MCF 10A (cell line): ENCODE measurements at regions not wholly inside any gene's neighbourhood (a gene's known extent, or its start where the extent isn't known, plus 50 kb on each side); places are given as distances from the start of the nearest gene placed in this dataset.

Experiments used
- BruUV-seq: library from RNA; stranded (reverse); fragments of 400-500 nt; replicated peaks from 2 replicates; lab custom pipeline; 2021; lab: Mats Ljungman, UMichigan
- CTCF ChIA-PET: fragments of 300-600 bp; sonication (Branson Sonifier 250); formaldehyde crosslinking; extraction: SDS; loops from one replicate; lab custom pipeline; 2021; ENCODE audit warnings: antibody characterized with exemption, inconsistent platforms; lab: Yijun Ruan, JAX
- POLR2A ChIA-PET: fragments of 300-600, 350-650 bp; sonication (Branson Sonifier 250); formaldehyde crosslinking; extraction: SDS; loops from one replicate; lab custom pipeline; 2020; ENCODE audit warnings: antibody characterized with exemption, inconsistent platforms; lab: Yijun Ruan, JAX
- DNase-seq: peaks from one replicate; pipeline ENCODE4 v3.0.0-alpha.2; 2018; ENCODE audit not compliant: unreplicated experiment
- H3K27ac Mint-ChIP-seq: one replicate; pipeline ENCODE4 v1.8.0; 2022; ENCODE audit warnings: mild to moderate bottlenecking, low read depth, mixed read lengths; ENCODE audit not compliant: unreplicated experiment
- H3K27me3 Mint-ChIP-seq: one replicate; pipeline ENCODE4 v1.8.0; 2022; ENCODE audit warnings: mixed read lengths; ENCODE audit not compliant: insufficient read depth, unreplicated experiment
- H3K36me3 Mint-ChIP-seq: one replicate; pipeline ENCODE4 v1.8.0; 2022; ENCODE audit warnings: mild to moderate bottlenecking, moderate library complexity, mixed read lengths; ENCODE audit not compliant: insufficient read depth, unreplicated experiment
- H3K4me1 Mint-ChIP-seq: one replicate; pipeline ENCODE4 v1.8.0; 2022; ENCODE audit warnings: mixed read lengths; ENCODE audit not compliant: insufficient read depth, unreplicated experiment
- H3K4me3 Mint-ChIP-seq: one replicate; pipeline ENCODE4 v1.8.0; 2022; ENCODE audit warnings: mild to moderate bottlenecking, moderate library complexity, mixed read lengths; ENCODE audit not compliant: unreplicated experiment
- H3K9me3 Mint-ChIP-seq: one replicate; pipeline ENCODE4 v1.8.0; 2022; ENCODE audit warnings: mixed read lengths; ENCODE audit not compliant: unreplicated experiment
- intact Hi-C: fragments of 100-400 bp; cut with micrococcal nuclease; formaldehyde crosslinking; loops from 2 replicates; pipeline ENCODE4 v1.14.1; 2022
- TF ChIP-seq, protein P1 (sequence below): fragments of 200-600 bp; IDR thresholded peaks from one replicate; pipeline ENCODE4 v1.8.0; 2022; ENCODE audit warnings: antibody characterized with exemption, mild to moderate bottlenecking; ENCODE audit not compliant: unreplicated experiment

DNA sequence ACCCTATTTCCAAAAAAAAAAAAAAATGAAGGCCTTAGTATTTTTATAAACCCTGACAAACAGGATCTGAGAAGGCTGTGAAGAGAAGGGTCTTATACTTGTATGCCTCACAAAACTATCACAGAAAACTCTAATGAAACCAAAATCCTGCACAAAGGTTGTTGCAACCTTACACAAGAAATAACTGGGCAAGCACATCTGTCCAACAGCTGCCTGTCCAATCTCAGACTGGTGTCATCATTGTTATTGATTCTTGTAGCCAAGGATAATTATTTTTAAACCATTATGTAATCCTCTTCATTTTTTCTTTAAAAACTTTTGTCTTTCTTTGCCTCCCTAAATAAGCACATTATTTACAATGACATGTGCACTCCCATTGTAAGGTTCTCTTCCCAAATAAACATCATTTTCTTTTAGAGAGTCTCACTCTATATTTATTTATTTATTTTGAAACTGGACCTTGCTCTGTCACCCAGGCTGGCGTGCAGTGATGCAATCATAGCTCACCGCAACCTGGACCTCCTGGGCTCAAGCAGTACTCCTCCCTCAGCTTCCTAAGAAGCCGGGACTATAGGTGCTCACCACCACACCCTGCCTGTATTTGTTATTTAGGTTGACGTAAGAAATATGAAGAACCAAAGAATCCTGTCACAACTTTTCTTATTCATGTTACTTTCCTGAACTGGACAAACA is 697.1 kb downstream of the DOK5 start:
- H3K9me3 Mint-ChIP-seq: peaks cover 13% of the 10 kb centered on the region
- no TSS peak for BruUV-seq
- CTCF ChIA-PET: no interaction called here
- no peaks in the 10 kb centered on the region for H3K27me3 Mint-ChIP-seq
- DNase-seq: no peak
- H3K27ac Mint-ChIP-seq: no peak overlapping the region
- intact Hi-C loops: no loop called here
- no peak overlapping the region for H3K4me3 Mint-ChIP-seq
- no peaks in the 10 kb centered on the region for H3K4me1 Mint-ChIP-seq
- TF ChIP-seq, protein P1, sequence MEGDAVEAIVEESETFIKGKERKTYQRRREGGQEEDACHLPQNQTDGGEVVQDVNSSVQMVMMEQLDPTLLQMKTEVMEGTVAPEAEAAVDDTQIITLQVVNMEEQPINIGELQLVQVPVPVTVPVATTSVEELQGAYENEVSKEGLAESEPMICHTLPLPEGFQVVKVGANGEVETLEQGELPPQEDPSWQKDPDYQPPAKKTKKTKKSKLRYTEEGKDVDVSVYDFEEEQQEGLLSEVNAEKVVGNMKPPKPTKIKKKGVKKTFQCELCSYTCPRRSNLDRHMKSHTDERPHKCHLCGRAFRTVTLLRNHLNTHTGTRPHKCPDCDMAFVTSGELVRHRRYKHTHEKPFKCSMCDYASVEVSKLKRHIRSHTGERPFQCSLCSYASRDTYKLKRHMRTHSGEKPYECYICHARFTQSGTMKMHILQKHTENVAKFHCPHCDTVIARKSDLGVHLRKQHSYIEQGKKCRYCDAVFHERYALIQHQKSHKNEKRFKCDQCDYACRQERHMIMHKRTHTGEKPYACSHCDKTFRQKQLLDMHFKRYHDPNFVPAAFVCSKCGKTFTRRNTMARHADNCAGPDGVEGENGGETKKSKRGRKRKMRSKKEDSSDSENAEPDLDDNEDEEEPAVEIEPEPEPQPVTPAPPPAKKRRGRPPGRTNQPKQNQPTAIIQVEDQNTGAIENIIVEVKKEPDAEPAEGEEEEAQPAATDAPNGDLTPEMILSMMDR: no peak
- POLR2A ChIA-PET: no interaction called here
- no peaks in the 10 kb centered on the region for H3K36me3 Mint-ChIP-seq

DNA sequence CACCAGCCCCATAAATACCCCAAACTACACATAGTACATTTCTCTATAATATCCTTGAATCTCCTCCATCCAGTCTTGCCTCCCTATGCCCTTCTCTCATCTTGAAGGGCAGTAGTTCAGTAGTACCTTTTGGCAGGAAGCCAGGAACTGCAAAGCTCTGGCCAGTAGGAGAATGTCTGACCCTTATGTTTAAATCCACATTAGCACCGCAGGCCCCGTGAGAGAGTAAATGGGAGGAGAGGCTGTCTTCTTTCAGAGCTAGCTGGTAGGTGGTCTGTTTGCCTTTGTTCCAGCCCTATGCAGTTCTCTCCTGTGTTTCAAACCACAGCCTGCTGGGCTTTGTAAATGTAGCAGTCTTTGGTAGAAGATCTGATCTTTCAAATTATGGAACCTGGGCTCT is 690.7 kb downstream of the DOK5 start:
- DNase-seq: no peak
- ChIA-PET POLR2A (no interaction called here), CTCF (interaction anchor here (0.6 kb wide), 1 partner anchor 97 kb away, joined by 3 read pairs; no protein-coding TSS in a partner anchor)
- H3K4me3 Mint-ChIP-seq: no peak overlapping the region
- no TSS peak for BruUV-seq
- H3K36me3 Mint-ChIP-seq: no peaks in the 10 kb centered on the region
- intact Hi-C loops: no loop called here
- H3K4me1 Mint-ChIP-seq: no peaks in the 10 kb centered on the region
- TF ChIP-seq, protein P1: no peak
- H3K9me3 Mint-ChIP-seq: peaks cover 5% of the 10 kb centered on the region
- H3K27ac Mint-ChIP-seq: no peak overlapping the region
- H3K27me3 Mint-ChIP-seq: no peaks in the 10 kb centered on the region

DNA sequence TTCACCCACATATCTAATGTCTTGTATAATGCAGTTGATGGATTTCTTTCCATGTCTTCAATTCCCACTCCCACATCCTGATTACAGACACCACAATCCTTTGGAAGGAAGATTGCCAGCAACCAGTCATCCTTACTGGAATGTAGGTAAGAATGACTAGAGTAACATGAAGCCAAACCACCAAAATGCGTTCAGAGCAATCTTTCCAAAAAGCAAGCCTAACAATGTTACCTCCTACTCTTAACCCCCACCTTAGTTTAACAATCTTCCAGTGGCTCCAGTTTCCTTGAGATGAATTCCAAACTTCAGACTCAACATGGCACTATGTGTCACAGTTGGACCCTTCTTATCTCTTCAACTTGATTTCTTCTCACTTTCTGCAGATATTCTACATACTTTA is 685.6 kb downstream of the DOK5 start:
- BruUV-seq: no TSS peak
- no peaks in the 10 kb centered on the region for H3K36me3 Mint-ChIP-seq
- CTCF ChIA-PET: interaction anchor here (0.6 kb wide), 1 partner anchor 414 kb away, joined by 3 read pairs; no protein-coding TSS in a partner anchor

DNA sequence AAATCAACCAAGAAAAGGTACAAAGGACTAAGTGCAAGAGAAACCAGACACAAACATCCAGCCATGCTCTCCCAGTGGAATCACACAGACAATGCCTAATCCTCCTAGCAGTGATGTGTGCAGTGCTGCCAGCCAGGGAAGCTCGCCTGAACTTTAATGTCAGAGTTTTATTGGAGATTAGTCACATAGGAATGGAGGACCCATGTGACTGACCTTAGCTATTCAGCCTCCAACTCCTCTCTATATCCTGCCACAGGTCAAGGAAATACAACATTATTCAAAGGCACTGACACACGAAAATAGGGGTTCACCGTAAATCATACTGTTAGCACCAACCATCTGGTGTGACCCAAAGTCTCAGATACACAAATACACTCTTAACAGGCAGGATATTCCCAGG is 684.6 kb downstream of the DOK5 start:
- DNase-seq: no peak
- peaks cover 35% of the 10 kb centered on the region for H3K9me3 Mint-ChIP-seq

More for the DNA sequence above, 685.6 kb downstream of the DOK5 start:
- POLR2A ChIA-PET: no interaction called here
- TF ChIP-seq, protein P1: no peak
- intact Hi-C loops: no loop called here
- Mint-ChIP-seq H3K9me3 (peaks cover 29% of the 10 kb centered on the region), H3K4me3 (no peak overlapping the region), H3K27ac (no peak overlapping the region), H3K27me3 (no peaks in the 10 kb centered on the region), H3K4me1 (no peaks in the 10 kb centered on the region)
- no peak for DNase-seq

More for the DNA sequence above, 684.6 kb downstream of the DOK5 start:
- no peaks in the 10 kb centered on the region for H3K4me1 Mint-ChIP-seq
- ChIA-PET POLR2A (no interaction called here), CTCF (no interaction called here)
- TF ChIP-seq, protein P1: no peak
- no peak overlapping the region for H3K4me3 Mint-ChIP-seq
- H3K36me3 Mint-ChIP-seq: no peaks in the 10 kb centered on the region
- intact Hi-C loops: no loop called here
- H3K27ac Mint-ChIP-seq: no peak overlapping the region
- no peaks in the 10 kb centered on the region for H3K27me3 Mint-ChIP-seq
- BruUV-seq: no TSS peak
